NT2/D1 (cell line): ENCODE measurements at regions not wholly inside any gene's neighbourhood (a gene's known extent, or its start where the extent isn't known, plus 50 kb on each side); places are given as distances from the start of the nearest gene placed in this dataset.
"Not testable (repeated sequence)": the region's sequence is repeated elsewhere in the genome, so short reads cannot be mapped to it uniquely, and the experiment has no call there.

Experiments
- DNase-seq: peaks from one replicate; pipeline ENCODE4 v3.0.0-alpha.2; 2011; ENCODE audit warnings: low read depth, low spot score
- H3K27me3 ChIP-seq: 2 replicates; pipeline ENCODE4 v1.6.0; 2011; ENCODE audit warnings: mild to moderate bottlenecking; ENCODE audit not compliant: insufficient read length, insufficient read depth
- H3K36me3 ChIP-seq: 2 replicates; pipeline ENCODE4 v1.6.1; 2011; ENCODE audit warnings: mild to moderate bottlenecking, low read length, mixed read lengths; ENCODE audit not compliant: insufficient read depth, insufficient read length
- H3K4me1 ChIP-seq: 2 replicates; pipeline ENCODE4 v1.5.1; 2011; ENCODE audit not compliant: insufficient read depth, insufficient read length
- H3K4me3 ChIP-seq: 2 replicates; pipeline ENCODE4 v1.5.1; 2011; ENCODE audit warnings: low read depth; ENCODE audit not compliant: insufficient read length
- H3K9ac ChIP-seq: 2 replicates; pipeline ENCODE4 v1.6.0; 2011; ENCODE audit warnings: low read depth; ENCODE audit not compliant: insufficient read length
- H3K9me3 ChIP-seq: 2 replicates; pipeline ENCODE4 v1.5.1; 2011; ENCODE audit warnings: mild to moderate bottlenecking, low read length; ENCODE audit not compliant: insufficient read depth
- SUZ12 ChIP-seq: IDR thresholded peaks from 2 replicates; pipeline ENCODE4 v1.6.1; 2011; ENCODE audit not compliant: insufficient read length, insufficient read depth; ENCODE audit errors: extremely low read depth
- YY1 ChIP-seq: IDR thresholded peaks from 2 replicates; pipeline ENCODE4 v1.6.1; 2011; ENCODE audit not compliant: insufficient read length, insufficient read depth
- ZNF274 ChIP-seq: IDR thresholded peaks from 2 replicates; pipeline ENCODE4 v1.6.1; 2011; ENCODE audit warnings: mild to moderate bottlenecking, low read depth, low read length

- DNase-seq = no peak
- TF ChIP-seq ZNF274 (no peak), SUZ12 (no peak), YY1 (no peak)
- H3K9me3 ChIP-seq = no peaks in the 10 kb centered on the region
- no peaks in the 10 kb centered on the region for H3K36me3 ChIP-seq
- H3K4me3 ChIP-seq = no peak overlapping the region
- H3K9ac ChIP-seq = no peak overlapping the region
- H3K27me3 ChIP-seq = no peaks in the 10 kb centered on the region
- H3K4me1 ChIP-seq = no peaks in the 10 kb centered on the region
Measured at GRCh38 chr16:66095676-66096075, 270.8 kb upstream of the CDH5 start.

- no peaks in the 10 kb centered on the region for H3K36me3 ChIP-seq
- no peaks in the 10 kb centered on the region for H3K27me3 ChIP-seq
- H3K9me3 ChIP-seq = no peaks in the 10 kb centered on the region
- no peak for DNase-seq
- no peak overlapping the region for H3K9ac ChIP-seq
- no peaks in the 10 kb centered on the region for H3K4me1 ChIP-seq
- TF ChIP-seq SUZ12 = no peak
- H3K4me3 ChIP-seq = no peak overlapping the region
Measured at GRCh38 chr16:66093191-66093590, 273.3 kb upstream of the CDH5 start.

- no peaks in the 10 kb centered on the region for H3K36me3 ChIP-seq
- no peaks in the 10 kb centered on the region for H3K9me3 ChIP-seq
- TF ChIP-seq SUZ12 (no peak), ZNF274 (no peak), YY1 (no peak)
- H3K9ac ChIP-seq = no peak overlapping the region
- no peak for DNase-seq
- H3K27me3 ChIP-seq = no peaks in the 10 kb centered on the region
- no peak overlapping the region for H3K4me3 ChIP-seq
- no peaks in the 10 kb centered on the region for H3K4me1 ChIP-seq
Measured at GRCh38 chr16:66091471-66091891, 275.0 kb upstream of the CDH5 start.

DNA sequence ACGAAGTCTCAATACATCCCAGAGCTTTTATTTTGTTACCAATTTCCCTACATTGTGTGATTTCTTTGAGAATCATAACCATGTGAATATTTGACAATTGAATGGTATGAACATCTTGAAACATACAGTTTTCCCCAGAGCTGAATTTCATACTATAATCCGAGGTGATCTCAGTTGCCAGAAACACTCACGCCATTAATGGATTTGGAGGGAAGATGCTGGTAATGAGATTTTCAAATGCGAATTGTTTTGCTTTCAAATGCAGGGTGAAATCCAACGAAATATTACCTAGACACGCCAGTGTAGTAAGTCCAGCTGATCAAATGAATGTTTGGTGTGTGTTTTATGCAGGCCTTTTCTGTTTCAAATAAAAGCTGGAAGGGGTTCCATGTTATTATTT, 277.8 kb upstream of the CDH5 start:
- TF ChIP-seq ZNF274 (no peak), YY1 (no peak), SUZ12 (no peak)
- no peaks in the 10 kb centered on the region for H3K36me3 ChIP-seq

GRCh38 chr16:66087308-66087707, 279.2 kb upstream of the CDH5 start:
- TF ChIP-seq YY1 = no peak
- no peak for TF ChIP-seq SUZ12
- H3K4me1 ChIP-seq = no peaks in the 10 kb centered on the region
- H3K27me3 ChIP-seq = no peaks in the 10 kb centered on the region
- DNase-seq = no peak
- no peak overlapping the region for H3K9ac ChIP-seq
- no peaks in the 10 kb centered on the region for H3K9me3 ChIP-seq
- no peaks in the 10 kb centered on the region for H3K36me3 ChIP-seq
- H3K4me3 ChIP-seq = no peak overlapping the region

More for the DNA sequence above, 277.8 kb upstream of the CDH5 start:
- DNase-seq = no peak
- Histone ChIP-seq H3K9me3 (no peaks in the 10 kb centered on the region), H3K27me3 (no peaks in the 10 kb centered on the region), H3K4me3 (no peak overlapping the region), H3K4me1 (no peaks in the 10 kb centered on the region), H3K9ac (no peak overlapping the region)

- no peak for TF ChIP-seq YY1
- TF ChIP-seq SUZ12 = no peak
- TF ChIP-seq ZNF274 = no peak
- H3K4me3 ChIP-seq = no peak overlapping the region
- H3K27me3 ChIP-seq = no peaks in the 10 kb centered on the region
- no peak overlapping the region for H3K9ac ChIP-seq
- H3K36me3 ChIP-seq = no peaks in the 10 kb centered on the region
- DNase-seq = no peak
- H3K9me3 ChIP-seq = no peaks in the 10 kb centered on the region
- H3K4me1 ChIP-seq = no peaks in the 10 kb centered on the region
Measured at GRCh38 chr16:66085651-66086050, 280.8 kb upstream of the CDH5 start.

- H3K27me3 ChIP-seq, DNase-seq: not testable (repeated sequence)
Measured at GRCh38 chr16:66084731-66085130, 281.8 kb upstream of the CDH5 start.

GRCh38 chr16:66084306-66084705, 282.2 kb upstream of the CDH5 start:
- no peak for DNase-seq
- no peaks in the 10 kb centered on the region for H3K36me3 ChIP-seq
- no peaks in the 10 kb centered on the region for H3K9me3 ChIP-seq
- no peaks in the 10 kb centered on the region for H3K27me3 ChIP-seq
- no peak overlapping the region for H3K9ac ChIP-seq
- H3K4me1 ChIP-seq = no peaks in the 10 kb centered on the region
- TF ChIP-seq YY1 (no peak), ZNF274 (no peak), SUZ12 (no peak)
- no peak overlapping the region for H3K4me3 ChIP-seq

More at GRCh38 chr16:66084731-66085130, 281.8 kb upstream of the CDH5 start:
- not testable (repeated sequence) for H3K4me3 ChIP-seq, H3K36me3 ChIP-seq, H3K4me1 ChIP-seq, H3K9me3 ChIP-seq, H3K9ac ChIP-seq
